ENCODE measurements at regions not wholly inside any gene's neighbourhood (a gene's known extent, or its start where the extent isn't known, plus 50 kb on each side); places are given as distances from the start of the nearest gene placed in this dataset.

- no peak for TF ChIP-seq CTCF (IDR thresholded peaks at IDR 0.05)
- TF ChIP-seq EP300 (IDR thresholded peaks at IDR 0.05), result no peak
- TF ChIP-seq POLR2AphosphoS5 (IDR thresholded peaks at IDR 0.05), result no peak
- TF ChIP-seq POLR2A (IDR thresholded peaks at IDR 0.05), result no peak
Measured at GRCh38 chr13:102984210-102984609, 82.0 kb downstream of the SLC10A2 start.
